ENCODE measurements at regions not wholly inside any gene's neighbourhood (a gene's known extent, or its start where the extent isn't known, plus 50 kb on each side); places are given as distances from the start of the nearest gene placed in this dataset.

DNA sequence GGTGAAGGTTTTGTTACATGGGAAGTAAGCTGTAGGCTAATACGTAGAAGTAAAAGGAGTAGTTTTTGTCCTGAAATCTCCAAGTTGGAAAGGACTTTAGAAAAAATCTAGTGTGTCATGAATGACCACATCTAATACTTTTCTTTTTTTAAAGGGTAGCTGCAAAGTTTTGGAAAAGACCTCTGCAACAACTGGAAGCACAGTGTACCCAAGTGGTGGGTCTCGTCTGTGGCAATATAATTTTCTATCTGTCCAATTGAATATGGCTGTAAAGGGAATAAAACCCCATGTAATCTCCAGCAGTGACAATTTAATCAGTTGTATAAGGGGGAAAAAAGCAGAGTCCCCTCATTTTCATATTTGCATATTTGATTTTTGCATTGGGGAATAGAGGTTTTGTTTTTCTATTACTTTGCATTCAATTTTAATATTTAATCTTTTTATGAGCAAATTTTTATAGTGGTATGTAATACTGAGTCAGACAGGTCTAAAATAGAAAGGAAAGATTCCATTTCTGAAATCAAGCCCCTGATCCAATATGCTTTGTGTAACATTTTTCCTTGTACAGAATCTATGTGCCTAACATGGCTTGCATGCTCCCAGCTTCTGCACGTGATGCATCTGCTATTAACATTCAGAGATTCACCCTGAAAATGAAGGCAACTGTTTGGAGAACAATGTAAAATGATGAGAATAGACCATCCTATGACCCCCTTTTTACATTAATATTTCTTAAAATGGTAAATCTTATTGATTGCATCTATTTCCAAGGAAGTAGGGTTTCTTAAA is 531.4 kb downstream of the ZIC1 start:
- TF ChIP-seq, protein P1, sequence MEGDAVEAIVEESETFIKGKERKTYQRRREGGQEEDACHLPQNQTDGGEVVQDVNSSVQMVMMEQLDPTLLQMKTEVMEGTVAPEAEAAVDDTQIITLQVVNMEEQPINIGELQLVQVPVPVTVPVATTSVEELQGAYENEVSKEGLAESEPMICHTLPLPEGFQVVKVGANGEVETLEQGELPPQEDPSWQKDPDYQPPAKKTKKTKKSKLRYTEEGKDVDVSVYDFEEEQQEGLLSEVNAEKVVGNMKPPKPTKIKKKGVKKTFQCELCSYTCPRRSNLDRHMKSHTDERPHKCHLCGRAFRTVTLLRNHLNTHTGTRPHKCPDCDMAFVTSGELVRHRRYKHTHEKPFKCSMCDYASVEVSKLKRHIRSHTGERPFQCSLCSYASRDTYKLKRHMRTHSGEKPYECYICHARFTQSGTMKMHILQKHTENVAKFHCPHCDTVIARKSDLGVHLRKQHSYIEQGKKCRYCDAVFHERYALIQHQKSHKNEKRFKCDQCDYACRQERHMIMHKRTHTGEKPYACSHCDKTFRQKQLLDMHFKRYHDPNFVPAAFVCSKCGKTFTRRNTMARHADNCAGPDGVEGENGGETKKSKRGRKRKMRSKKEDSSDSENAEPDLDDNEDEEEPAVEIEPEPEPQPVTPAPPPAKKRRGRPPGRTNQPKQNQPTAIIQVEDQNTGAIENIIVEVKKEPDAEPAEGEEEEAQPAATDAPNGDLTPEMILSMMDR (IDR thresholded peaks at IDR 0.05): no peak
- DNase-seq (no peak), ATAC-seq (no peak)
- Histone ChIP-seq H3K4me1 (no peaks in the 10 kb centered on the region), H3K27ac (no peak overlapping the region), H3K36me3 (ENCODE audit: insufficient read depth in 1 of 2, low read depth in 1 of 2) (no peaks in the 10 kb centered on the region), H3K9me3 (no peaks in the 10 kb centered on the region), H3K27me3 (ENCODE audit: insufficient read depth in 3 of 3, low read length in 2 of 3) (no peaks in the 10 kb centered on the region), H3K4me3 (peak overlapping the region; percentile 33)
- intact Hi-C loops (cut with DNase I): no loop called here
- whole genome bisulfite sequencing, 3 donors: 42 to 47% (median 45%) methylated on average over 3 of the region's 3 CpGs

DNA sequence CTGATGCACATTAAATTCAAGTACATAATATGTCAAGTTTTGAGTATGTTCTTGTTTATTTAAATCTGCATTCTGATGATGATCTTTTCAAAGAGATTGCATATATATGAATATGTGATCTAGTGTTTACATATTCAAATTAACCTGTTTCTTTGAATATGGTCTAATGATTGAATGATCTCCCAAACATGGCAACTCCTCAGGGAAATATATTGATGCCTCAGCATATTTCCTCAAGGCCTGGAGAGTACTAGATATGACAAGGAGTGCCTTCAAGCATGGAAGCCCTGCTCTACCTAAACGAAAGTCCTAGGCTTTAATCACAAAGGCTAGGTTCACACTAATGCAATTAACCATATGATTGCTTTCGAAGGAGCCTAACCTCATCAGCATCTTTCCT is 532.8 kb downstream of the ZIC1 start:
- TF ChIP-seq, protein P1 (IDR thresholded peaks at IDR 0.05): no peak
- DNase-seq (no peak), ATAC-seq (no peak)
- intact Hi-C loops (cut with DNase I): no loop called here
- WGBS, 3 donors: 69 to 82% (median 73%) methylated on average over 2 of the region's 2 CpGs
- no peaks in the 10 kb centered on the region for H3K36me3 ChIP-seq (ENCODE audit: insufficient read depth in 1 of 2, low read depth in 1 of 2)
- no peaks in the 10 kb centered on the region for H3K9me3 ChIP-seq
- H3K4me3 ChIP-seq: no peak overlapping the region
- no peaks in the 10 kb centered on the region for H3K27me3 ChIP-seq (ENCODE audit: insufficient read depth in 3 of 3, low read length in 2 of 3)
- H3K27ac ChIP-seq: no peak overlapping the region
- H3K4me1 ChIP-seq: no peaks in the 10 kb centered on the region

DNA sequence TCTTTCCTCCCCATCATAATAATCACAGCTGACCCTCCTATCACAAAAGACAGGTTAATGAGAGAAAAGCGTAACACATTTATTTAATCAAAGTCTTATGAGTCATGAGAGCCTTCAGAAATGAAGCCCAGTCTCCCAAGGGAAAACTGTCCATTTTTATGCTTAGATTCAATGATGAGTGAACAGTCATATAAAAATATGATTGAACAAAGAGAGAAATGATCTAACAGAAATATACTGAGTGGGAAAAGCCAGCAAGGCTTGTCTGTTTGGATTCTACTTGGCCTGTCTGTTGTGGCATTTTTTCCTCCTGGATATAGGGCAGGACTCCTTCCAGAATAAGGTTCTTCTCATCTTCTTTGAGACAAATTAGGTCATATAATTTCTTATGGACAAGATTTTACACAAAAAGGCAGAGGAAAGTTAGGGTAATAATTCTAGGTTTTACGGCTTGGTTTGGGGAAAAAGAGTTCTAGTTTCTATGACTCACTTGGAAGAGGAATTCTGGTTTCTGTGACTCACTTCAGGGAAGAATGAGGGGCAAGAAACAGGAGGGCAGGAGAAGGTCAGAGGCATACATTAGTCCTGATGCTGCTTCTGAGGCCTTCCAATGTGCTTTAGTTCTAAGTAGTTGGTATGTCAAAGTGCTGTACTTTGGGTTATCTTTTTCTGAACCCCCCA is 534.2 kb downstream of the ZIC1 start:
- H3K4me3 ChIP-seq: no peak overlapping the region
- no peaks in the 10 kb centered on the region for H3K36me3 ChIP-seq (ENCODE audit: insufficient read depth in 1 of 2, low read depth in 1 of 2)
- ATAC-seq (no peak), DNase-seq (no peak)
- no peaks in the 10 kb centered on the region for H3K27me3 ChIP-seq (ENCODE audit: insufficient read depth in 3 of 3, low read length in 2 of 3)
- intact Hi-C loops (cut with DNase I): no loop called here
- WGBS, 3 donors: 67 to 81% (median 72%) methylated on average over 2 of the region's 2 CpGs
- TF ChIP-seq, protein P1 (IDR thresholded peaks at IDR 0.05): no peak
- no peak overlapping the region for H3K27ac ChIP-seq
- H3K4me1 ChIP-seq: no peaks in the 10 kb centered on the region
- no peaks in the 10 kb centered on the region for H3K9me3 ChIP-seq

DNA sequence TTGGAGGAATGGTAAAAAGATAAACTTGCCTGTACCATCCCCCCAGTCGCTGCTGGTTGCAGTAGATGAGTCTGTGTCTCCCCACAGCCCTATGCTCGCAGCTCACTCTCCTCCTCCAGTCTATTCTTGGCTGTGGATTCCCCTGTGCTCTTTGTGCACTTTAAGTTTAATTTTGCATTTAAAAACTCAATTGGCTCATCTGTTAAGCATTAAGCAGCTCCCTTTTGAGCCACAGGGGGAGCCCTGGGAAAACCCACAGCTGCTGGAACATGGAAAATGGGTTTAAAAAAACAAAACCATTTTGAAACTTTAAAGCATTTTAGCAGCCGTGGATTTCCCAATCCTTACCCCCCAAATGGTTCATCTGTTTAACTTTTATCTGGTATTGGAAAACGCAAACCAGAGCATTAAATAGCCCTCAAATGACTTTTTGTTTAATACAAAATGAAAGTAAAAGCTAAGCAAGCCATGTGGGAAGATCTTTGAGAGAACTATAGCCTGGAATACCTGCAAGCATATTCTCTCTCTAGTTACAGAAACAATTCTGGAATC is 536.9 kb downstream of the ZIC1 start:
- TF ChIP-seq, protein P1 (IDR thresholded peaks at IDR 0.05): peak; percentile 41
- peak; percentile 16 to 52 for DNase-seq
- intact Hi-C loops (cut with DNase I): no loop called here
- peak in 3 of 4 donors; percentile 56 to 70 (median 63) for ATAC-seq
- H3K9me3 ChIP-seq: no peaks in the 10 kb centered on the region
- H3K4me1 ChIP-seq: no peaks in the 10 kb centered on the region
- H3K36me3 ChIP-seq (ENCODE audit: insufficient read depth in 1 of 2, low read depth in 1 of 2): no peaks in the 10 kb centered on the region
- WGBS, 3 donors: 27 to 37% (median 31%) methylated on average over 4 of the region's 4 CpGs
- peak overlapping the region; percentile 54 for H3K4me3 ChIP-seq
- H3K27me3 ChIP-seq (ENCODE audit: insufficient read depth in 3 of 3, low read length in 2 of 3): no peaks in the 10 kb centered on the region
- H3K27ac ChIP-seq: peak overlapping the region; percentile 24
